Colonic mucosa (tissue), 4 donors: ENCODE measurements at regions not wholly inside any gene's neighbourhood (a gene's known extent, or its start where the extent isn't known, plus 50 kb on each side); places are given as distances from the start of the nearest gene placed in this dataset.

Experiments used
- DNase-seq: peaks from one replicate; pipeline ENCODE4 v3.0.0-alpha.2; 2020
- H3K27ac ChIP-seq: fragments of 200-600 bp; one replicate; pipeline ENCODE4 v1.8.0; 2021
- H3K27me3 ChIP-seq: fragments of 200-600 bp; one replicate; pipeline ENCODE4 v1.8.0; 2021
- H3K36me3 ChIP-seq: fragments of 200-600 bp; one replicate; pipeline ENCODE4 v1.8.0; 2021
- H3K4me1 ChIP-seq: fragments of 200-600 bp; one replicate; pipeline ENCODE4 v1.8.0; 2021; ENCODE audit warnings: mild to moderate bottlenecking
- H3K4me3 ChIP-seq: fragments of 200-600 bp; one replicate; pipeline ENCODE4 v1.8.0; 2021
- H3K9ac ChIP-seq, 2 donors: one replicate each; pipeline ENCODE4 v1.7.0; 2013; ENCODE audit warnings: control low read depth in 2 of 2, low read depth in 2 of 2, low read length in 2 of 2
- H3K9me3 ChIP-seq: fragments of 200-600 bp; one replicate; pipeline ENCODE4 v1.8.0; 2021
- intact Hi-C: fragments of 100-400 bp; cut with DNase I; formaldehyde crosslinking; loops from one replicate; pipeline ENCODE4 v1.14.1; 2022
- TF ChIP-seq, protein P1 (sequence below): fragments of 200-600 bp; IDR thresholded peaks from one replicate; pipeline ENCODE4 v1.8.0; 2022; ENCODE audit warnings: antibody characterized with exemption, mild to moderate bottlenecking
- donor health status: healthy.
- donor health status: DM: no; HTN: no; CAD: no.
- donor health status: DM: no; HTN: no; CAD: no.

- Histone ChIP-seq H3K4me1 (no peaks in the 10 kb centered on the region), H3K27ac (no peak overlapping the region), H3K36me3 (no peaks in the 10 kb centered on the region), H3K9me3 (no peaks in the 10 kb centered on the region), H3K9ac (no peak overlapping the region), H3K4me3 (no peak overlapping the region), H3K27me3 (no peaks in the 10 kb centered on the region)
- TF ChIP-seq, protein P1, sequence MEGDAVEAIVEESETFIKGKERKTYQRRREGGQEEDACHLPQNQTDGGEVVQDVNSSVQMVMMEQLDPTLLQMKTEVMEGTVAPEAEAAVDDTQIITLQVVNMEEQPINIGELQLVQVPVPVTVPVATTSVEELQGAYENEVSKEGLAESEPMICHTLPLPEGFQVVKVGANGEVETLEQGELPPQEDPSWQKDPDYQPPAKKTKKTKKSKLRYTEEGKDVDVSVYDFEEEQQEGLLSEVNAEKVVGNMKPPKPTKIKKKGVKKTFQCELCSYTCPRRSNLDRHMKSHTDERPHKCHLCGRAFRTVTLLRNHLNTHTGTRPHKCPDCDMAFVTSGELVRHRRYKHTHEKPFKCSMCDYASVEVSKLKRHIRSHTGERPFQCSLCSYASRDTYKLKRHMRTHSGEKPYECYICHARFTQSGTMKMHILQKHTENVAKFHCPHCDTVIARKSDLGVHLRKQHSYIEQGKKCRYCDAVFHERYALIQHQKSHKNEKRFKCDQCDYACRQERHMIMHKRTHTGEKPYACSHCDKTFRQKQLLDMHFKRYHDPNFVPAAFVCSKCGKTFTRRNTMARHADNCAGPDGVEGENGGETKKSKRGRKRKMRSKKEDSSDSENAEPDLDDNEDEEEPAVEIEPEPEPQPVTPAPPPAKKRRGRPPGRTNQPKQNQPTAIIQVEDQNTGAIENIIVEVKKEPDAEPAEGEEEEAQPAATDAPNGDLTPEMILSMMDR: no peak
- DNase-seq: no peak
- intact Hi-C loops: no loop called here
Measured at GRCh38 chr1:38239258-38239835, 192.8 kb upstream of the POU3F1 start.

- H3K27ac ChIP-seq: no peak overlapping the region
- intact Hi-C loops: no loop called here
- H3K4me1 ChIP-seq: no peaks in the 10 kb centered on the region
- no peaks in the 10 kb centered on the region for H3K27me3 ChIP-seq
- H3K9ac ChIP-seq: no peak overlapping the region
- H3K36me3 ChIP-seq: no peaks in the 10 kb centered on the region
- TF ChIP-seq, protein P1: no peak
- no peak for DNase-seq
- H3K9me3 ChIP-seq: no peaks in the 10 kb centered on the region
- no peak overlapping the region for H3K4me3 ChIP-seq
Measured at GRCh38 chr1:38238294-38238693, 191.7 kb upstream of the POU3F1 start.

DNA sequence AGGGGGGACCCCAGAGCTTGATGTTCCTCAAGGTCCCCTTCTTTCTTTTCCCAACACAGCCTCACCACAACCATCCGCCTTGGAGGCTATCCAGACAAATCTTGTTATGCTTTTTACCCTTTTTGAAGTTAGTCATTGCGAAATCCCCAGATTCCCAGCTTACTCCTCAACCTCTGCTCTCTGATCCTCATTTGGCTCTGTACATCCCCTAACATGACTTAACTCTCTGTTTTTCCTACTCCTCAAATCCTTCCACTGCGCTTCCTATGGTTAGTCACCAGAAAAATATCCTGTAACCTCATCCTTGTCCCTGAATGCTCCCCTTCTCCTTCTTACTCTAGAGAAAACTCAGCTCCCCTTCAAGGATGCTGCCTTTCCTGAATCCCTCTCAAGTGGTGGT, 189.1 kb upstream of the POU3F1 start:
- intact Hi-C loops: no loop called here

GRCh38 chr1:38231941-38232340, 185.3 kb upstream of the POU3F1 start:
- TF ChIP-seq, protein P1: no peak
- Histone ChIP-seq H3K27ac (no peak overlapping the region), H3K4me3 (no peak overlapping the region), H3K9me3 (no peaks in the 10 kb centered on the region), H3K27me3 (no peaks in the 10 kb centered on the region), H3K4me1 (no peaks in the 10 kb centered on the region), H3K9ac (no peak overlapping the region), H3K36me3 (no peaks in the 10 kb centered on the region)
- no peak for DNase-seq
- intact Hi-C loops: no loop called here

More for the DNA sequence above, 189.1 kb upstream of the POU3F1 start:
- no peak overlapping the region for H3K27ac ChIP-seq
- H3K36me3 ChIP-seq: no peaks in the 10 kb centered on the region
- DNase-seq: no peak
- H3K9me3 ChIP-seq: no peaks in the 10 kb centered on the region
- H3K4me3 ChIP-seq: no peak overlapping the region
- no peaks in the 10 kb centered on the region for H3K27me3 ChIP-seq
- TF ChIP-seq, protein P1: no peak
- no peaks in the 10 kb centered on the region for H3K4me1 ChIP-seq
- H3K9ac ChIP-seq: no peak overlapping the region

- H3K27me3 ChIP-seq: no peaks in the 10 kb centered on the region
- DNase-seq: no peak
- no peaks in the 10 kb centered on the region for H3K9me3 ChIP-seq
- no peaks in the 10 kb centered on the region for H3K4me1 ChIP-seq
- H3K4me3 ChIP-seq: no peak overlapping the region
- no peak overlapping the region for H3K27ac ChIP-seq
- H3K9ac ChIP-seq: no peak overlapping the region
- H3K36me3 ChIP-seq: no peaks in the 10 kb centered on the region
- intact Hi-C loops: no loop called here
- TF ChIP-seq, protein P1: no peak
Measured at GRCh38 chr1:38228718-38229117, 182.1 kb upstream of the POU3F1 start.
